Brain microvascular endothelial cell (primary cell): ENCODE measurements at regions not wholly inside any gene's neighbourhood (a gene's known extent, or its start where the extent isn't known, plus 50 kb on each side); places are given as distances from the start of the nearest gene placed in this dataset.

Source experiments
- DNase-seq: peaks from one replicate; pipeline ENCODE4 v3.0.0-alpha.2; 2020
- H3K27ac ChIP-seq: fragments of 250-450 bp; sonication (Bioruptor Pico); 2 replicates; pipeline ENCODE4 v1.5.1; 2020; ENCODE audit warnings: mild to moderate bottlenecking, moderate library complexity
- H3K27me3 ChIP-seq: fragments of 250-450 bp; sonication (Bioruptor Pico); replicated peaks from 2 replicates; pipeline ENCODE4 v1.5.1; 2020; ENCODE audit warnings: mild to moderate bottlenecking
- H3K36me3 ChIP-seq: fragments of 250-450 bp; sonication (Bioruptor Pico); replicated peaks from 2 replicates; pipeline ENCODE4 v1.5.1; 2020; ENCODE audit warnings: mild to moderate bottlenecking
- H3K4me3 ChIP-seq: 2 replicates; pipeline ENCODE4 v1.5.1; 2011; ENCODE audit warnings: low read depth, mild to moderate bottlenecking, control low read depth, low read length, moderate library complexity
- in situ Hi-C: cut with HindIII; loops from 2 replicates; pipeline ENCODE4 v1.10.0; 2017; ENCODE audit warnings: low sequenced_read_pairs, low pct_ligation_motif_present
- TF ChIP-seq, protein P1 (sequence below): IDR thresholded peaks from 2 replicates; pipeline ENCODE4 v1.5.1; 2011; ENCODE audit warnings: low read depth, mild to moderate bottlenecking, moderate library complexity, low read length, control low read depth, inconsistent platforms; ENCODE audit errors: missing control alignments

- no peak overlapping the region for H3K27ac ChIP-seq
- in situ Hi-C loops = no loop called here
- TF ChIP-seq, protein P1, sequence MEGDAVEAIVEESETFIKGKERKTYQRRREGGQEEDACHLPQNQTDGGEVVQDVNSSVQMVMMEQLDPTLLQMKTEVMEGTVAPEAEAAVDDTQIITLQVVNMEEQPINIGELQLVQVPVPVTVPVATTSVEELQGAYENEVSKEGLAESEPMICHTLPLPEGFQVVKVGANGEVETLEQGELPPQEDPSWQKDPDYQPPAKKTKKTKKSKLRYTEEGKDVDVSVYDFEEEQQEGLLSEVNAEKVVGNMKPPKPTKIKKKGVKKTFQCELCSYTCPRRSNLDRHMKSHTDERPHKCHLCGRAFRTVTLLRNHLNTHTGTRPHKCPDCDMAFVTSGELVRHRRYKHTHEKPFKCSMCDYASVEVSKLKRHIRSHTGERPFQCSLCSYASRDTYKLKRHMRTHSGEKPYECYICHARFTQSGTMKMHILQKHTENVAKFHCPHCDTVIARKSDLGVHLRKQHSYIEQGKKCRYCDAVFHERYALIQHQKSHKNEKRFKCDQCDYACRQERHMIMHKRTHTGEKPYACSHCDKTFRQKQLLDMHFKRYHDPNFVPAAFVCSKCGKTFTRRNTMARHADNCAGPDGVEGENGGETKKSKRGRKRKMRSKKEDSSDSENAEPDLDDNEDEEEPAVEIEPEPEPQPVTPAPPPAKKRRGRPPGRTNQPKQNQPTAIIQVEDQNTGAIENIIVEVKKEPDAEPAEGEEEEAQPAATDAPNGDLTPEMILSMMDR = no peak
- no peaks in the 10 kb centered on the region for H3K27me3 ChIP-seq
- no peak overlapping the region for H3K4me3 ChIP-seq
- no peak for DNase-seq
- no peaks in the 10 kb centered on the region for H3K36me3 ChIP-seq
These were observed 88.0 kb upstream of the SATB1 start for GRCh38 chr3:18513091-18513490.

GRCh38 chr3:18512007-18512406, 86.9 kb upstream of the SATB1 start:
- H3K4me3 ChIP-seq = no peak overlapping the region
- in situ Hi-C loops = no loop called here
- no peaks in the 10 kb centered on the region for H3K27me3 ChIP-seq
- H3K27ac ChIP-seq = no peak overlapping the region
- H3K36me3 ChIP-seq = no peaks in the 10 kb centered on the region
- DNase-seq = no peak
- TF ChIP-seq, protein P1 = no peak

DNA sequence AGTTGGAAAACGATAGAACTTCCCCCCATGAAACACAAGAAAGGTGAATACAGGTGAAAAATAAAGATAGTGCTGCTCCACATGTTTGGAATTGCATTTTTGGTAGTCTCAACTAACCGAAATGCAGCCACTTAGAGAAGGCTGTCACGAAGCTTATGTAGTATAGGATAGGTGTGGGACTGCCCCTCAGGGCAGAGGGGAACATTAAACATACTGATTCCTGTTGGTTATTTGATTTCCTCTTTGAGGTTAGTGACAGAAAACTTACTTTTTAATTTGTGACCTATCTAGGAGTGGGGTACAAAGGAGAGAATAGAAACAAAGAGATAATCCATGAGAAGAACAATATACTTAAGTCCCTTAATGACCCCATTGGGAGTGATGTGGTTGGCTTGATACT, 85.8 kb upstream of the SATB1 start:
- TF ChIP-seq, protein P1 = no peak
- H3K36me3 ChIP-seq = no peaks in the 10 kb centered on the region
- no peak overlapping the region for H3K27ac ChIP-seq
- H3K27me3 ChIP-seq = no peaks in the 10 kb centered on the region
- in situ Hi-C loops = no loop called here
- DNase-seq = no peak
- H3K4me3 ChIP-seq = no peak overlapping the region

- H3K4me3 ChIP-seq = no peak overlapping the region
- TF ChIP-seq, protein P1 = no peak
- in situ Hi-C loops = no loop called here
- DNase-seq = no peak
- H3K27ac ChIP-seq = no peak overlapping the region
- H3K36me3 ChIP-seq = no peaks in the 10 kb centered on the region
- H3K27me3 ChIP-seq = no peaks in the 10 kb centered on the region
These were observed 82.2 kb upstream of the SATB1 start for GRCh38 chr3:18507333-18507732.

- TF ChIP-seq, protein P1 = no peak
- DNase-seq = no peak
- H3K36me3 ChIP-seq = no peaks in the 10 kb centered on the region
- no peaks in the 10 kb centered on the region for H3K27me3 ChIP-seq
- H3K27ac ChIP-seq = no peak overlapping the region
- in situ Hi-C loops = no loop called here
- no peak overlapping the region for H3K4me3 ChIP-seq
These were observed 79.9 kb upstream of the SATB1 start for GRCh38 chr3:18505056-18505455.

DNA sequence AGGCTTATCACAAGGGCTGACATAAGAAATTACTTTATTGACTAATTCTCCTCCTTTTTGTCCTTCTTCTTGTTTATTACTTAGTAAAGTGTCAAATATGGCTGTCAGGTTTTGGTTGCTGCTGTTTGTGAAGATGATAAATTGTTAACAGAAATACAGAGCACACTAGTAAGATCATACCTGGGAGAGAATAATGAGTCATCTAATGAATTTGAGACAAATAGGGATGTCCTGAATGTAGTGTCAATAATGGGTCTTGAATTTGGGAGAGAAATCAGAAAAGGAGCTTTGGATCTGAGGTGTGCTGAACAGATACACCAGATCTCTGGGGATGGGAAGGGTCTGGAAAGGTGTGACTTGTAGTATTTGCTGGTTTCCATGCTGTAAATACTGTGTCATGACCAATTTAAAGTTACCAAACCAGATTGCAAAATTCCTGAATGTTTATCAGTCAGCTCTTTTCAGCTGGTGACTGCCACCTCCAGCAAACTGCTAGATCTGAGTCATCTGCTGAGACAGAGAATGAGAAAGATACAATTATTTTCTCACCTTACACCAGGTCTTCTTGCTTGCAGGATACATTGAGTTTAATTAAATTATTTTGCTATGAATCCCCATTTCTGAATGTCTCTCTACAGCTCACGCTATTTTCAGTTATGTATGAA, 76.7 kb upstream of the SATB1 start:
- Histone ChIP-seq H3K27me3 (no peaks in the 10 kb centered on the region), H3K4me3 (no peak overlapping the region), H3K27ac (no peak overlapping the region), H3K36me3 (no peaks in the 10 kb centered on the region)
- DNase-seq = no peak
- in situ Hi-C loops = no loop called here
- TF ChIP-seq, protein P1 = no peak
